ENCODE measurements at regions not wholly inside any gene's neighbourhood (a gene's known extent, or its start where the extent isn't known, plus 50 kb on each side); places are given as distances from the start of the nearest gene placed in this dataset.

DNA sequence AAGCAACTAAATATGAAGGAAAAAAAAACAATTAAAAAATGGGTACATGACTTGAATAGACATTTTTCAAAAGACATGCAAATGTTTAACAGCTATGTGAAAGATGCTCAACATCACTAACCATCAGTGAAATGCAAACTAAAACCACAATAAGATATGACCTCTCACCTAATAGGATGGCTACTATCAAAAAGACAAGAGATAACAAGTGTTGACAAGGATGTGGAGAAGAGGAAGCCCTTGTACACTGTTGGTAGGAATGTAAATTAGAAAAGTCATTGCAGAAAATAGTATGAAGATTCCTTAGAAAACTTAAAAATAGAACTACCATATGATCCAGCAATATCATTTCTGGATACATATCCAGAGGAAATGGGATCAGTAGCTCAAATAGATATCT, 324.7 kb upstream of the TLE4 start:
- Mint-ChIP-seq H3K27ac (no peak overlapping the region), H3K36me3 (ENCODE audit: low read depth) (no peaks in the 10 kb centered on the region), H3K4me1 (ENCODE audit: low read depth) (no peaks in the 10 kb centered on the region), H3K27me3 (ENCODE audit: low read depth) (no peaks in the 10 kb centered on the region), H3K9me3 (no peaks in the 10 kb centered on the region), H3K4me3 (ENCODE audit: low read depth) (no peak overlapping the region)
- intact Hi-C loops (cut with micrococcal nuclease), result no loop called here
- DNase-seq (ENCODE audit: low spot score), result no peak

- Mint-ChIP-seq H3K27ac (no peak overlapping the region), H3K4me1 (ENCODE audit: low read depth) (no peaks in the 10 kb centered on the region), H3K4me3 (ENCODE audit: low read depth) (no peak overlapping the region), H3K36me3 (ENCODE audit: low read depth) (no peaks in the 10 kb centered on the region), H3K9me3 (no peaks in the 10 kb centered on the region), H3K27me3 (ENCODE audit: low read depth) (no peaks in the 10 kb centered on the region)
- intact Hi-C loops (cut with micrococcal nuclease), result no loop called here
- DNase-seq (ENCODE audit: low spot score), result no peak
These were observed 321.0 kb upstream of the TLE4 start for GRCh38 chr9:79250806-79251205.

DNA sequence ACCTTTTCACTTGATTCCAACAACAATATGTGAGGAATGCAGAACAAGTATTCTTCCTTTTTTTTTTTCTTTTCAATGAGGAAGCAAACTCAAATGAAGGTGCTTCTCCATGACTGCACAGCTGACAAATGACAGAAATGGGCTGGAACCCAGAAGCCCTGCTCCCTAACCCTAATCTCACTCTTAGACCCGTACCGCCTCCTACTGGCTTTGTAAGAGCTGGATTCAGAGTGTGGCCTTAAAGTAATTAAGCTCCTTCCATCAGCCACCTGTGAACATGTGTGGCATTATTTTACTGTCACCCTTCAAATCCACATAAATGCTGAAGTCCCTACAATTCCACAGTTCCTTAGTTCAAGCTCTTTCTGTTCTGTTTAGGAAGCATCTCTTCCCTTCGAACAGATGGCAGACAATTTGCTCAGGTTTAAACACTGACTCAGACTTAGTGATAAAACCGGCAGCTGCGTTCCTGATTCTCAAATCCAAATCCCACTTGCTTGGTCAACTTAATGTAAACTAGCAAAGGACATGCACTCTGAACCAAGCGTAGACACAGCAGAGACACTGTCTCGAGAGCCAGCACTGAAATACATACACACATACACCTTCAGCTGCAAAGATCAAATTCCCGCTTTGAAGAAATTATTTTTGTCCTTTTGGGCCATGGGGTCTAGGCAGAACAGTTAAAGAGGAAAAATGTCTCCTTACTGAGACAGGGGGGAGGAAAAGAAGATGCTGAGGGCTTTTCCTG, 316.7 kb upstream of the TLE4 start:
- Mint-ChIP-seq H3K9me3 (no peaks in the 10 kb centered on the region), H3K4me1 (ENCODE audit: low read depth) (no peaks in the 10 kb centered on the region), H3K4me3 (ENCODE audit: low read depth) (no peak overlapping the region), H3K36me3 (ENCODE audit: low read depth) (no peaks in the 10 kb centered on the region), H3K27ac (no peak overlapping the region), H3K27me3 (ENCODE audit: low read depth) (no peaks in the 10 kb centered on the region)
- intact Hi-C loops (cut with micrococcal nuclease), result no loop called here
- no peak for DNase-seq (ENCODE audit: low spot score)

DNA sequence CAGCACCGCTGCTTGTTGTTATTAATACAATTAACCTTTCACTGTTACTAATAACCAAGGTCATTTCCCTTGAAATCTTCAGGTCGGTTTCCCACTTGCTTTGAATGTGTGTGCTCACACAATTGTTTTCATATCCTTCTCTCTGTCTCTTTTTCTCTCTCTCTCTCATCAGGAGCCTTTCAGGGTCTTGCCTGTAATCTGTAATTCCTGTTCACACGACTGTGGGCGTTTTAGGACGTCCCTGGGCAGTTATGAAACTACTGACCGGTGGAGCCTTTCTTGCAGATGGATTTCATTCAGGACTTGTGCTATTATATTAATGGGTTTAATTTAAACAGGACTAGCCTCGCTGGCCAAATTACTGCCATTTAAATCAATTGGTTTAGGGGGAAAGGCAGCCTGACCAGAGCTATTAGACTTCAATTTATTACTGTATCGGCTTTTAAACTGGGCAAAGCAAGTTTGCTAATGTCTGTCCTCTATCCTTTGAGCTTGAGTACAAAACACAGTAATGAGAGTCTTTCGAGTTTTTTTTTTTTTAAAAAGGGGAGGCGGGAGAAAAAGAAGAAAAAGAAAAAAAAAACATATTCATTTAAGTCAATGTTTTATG, 316.0 kb upstream of the TLE4 start:
- Mint-ChIP-seq H3K4me1 (ENCODE audit: low read depth) (no peaks in the 10 kb centered on the region), H3K9me3 (no peaks in the 10 kb centered on the region), H3K36me3 (ENCODE audit: low read depth) (no peaks in the 10 kb centered on the region), H3K27ac (no peak overlapping the region), H3K4me3 (ENCODE audit: low read depth) (no peak overlapping the region), H3K27me3 (ENCODE audit: low read depth) (no peaks in the 10 kb centered on the region)
- intact Hi-C loops (cut with micrococcal nuclease), result no loop called here
- no peak for DNase-seq (ENCODE audit: low spot score)

DNA sequence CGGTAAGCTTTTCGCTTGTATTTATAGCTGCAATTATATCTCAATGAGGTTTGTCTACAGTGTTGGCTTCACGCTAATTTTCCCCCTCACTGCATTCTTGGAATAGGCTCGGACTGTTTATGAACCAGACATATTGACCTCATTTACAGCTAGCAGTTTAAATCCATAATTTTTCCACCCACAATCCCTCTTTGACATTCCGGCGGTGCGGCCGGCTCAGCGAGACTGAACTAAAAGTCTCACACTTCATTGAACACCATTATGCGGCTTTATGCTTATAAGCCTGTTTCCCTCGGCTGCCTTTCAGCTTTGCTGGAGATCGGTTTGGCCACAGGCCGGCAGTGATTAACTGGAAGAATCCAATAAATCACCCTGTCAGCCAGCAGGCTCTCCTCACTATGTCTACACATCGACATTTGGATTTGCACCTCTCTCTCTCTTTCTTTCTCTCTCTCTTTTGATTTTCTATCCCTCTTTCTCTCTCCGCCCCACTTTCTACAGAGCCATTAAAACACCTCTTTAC, 315.0 kb upstream of the TLE4 start:
- Mint-ChIP-seq H3K36me3 (ENCODE audit: low read depth) (no peaks in the 10 kb centered on the region), H3K4me1 (ENCODE audit: low read depth) (no peaks in the 10 kb centered on the region), H3K9me3 (no peaks in the 10 kb centered on the region), H3K27me3 (ENCODE audit: low read depth) (no peaks in the 10 kb centered on the region), H3K27ac (no peak overlapping the region), H3K4me3 (ENCODE audit: low read depth) (no peak overlapping the region)
- intact Hi-C loops (cut with micrococcal nuclease), result no loop called here
- DNase-seq (ENCODE audit: low spot score), result no peak

DNA sequence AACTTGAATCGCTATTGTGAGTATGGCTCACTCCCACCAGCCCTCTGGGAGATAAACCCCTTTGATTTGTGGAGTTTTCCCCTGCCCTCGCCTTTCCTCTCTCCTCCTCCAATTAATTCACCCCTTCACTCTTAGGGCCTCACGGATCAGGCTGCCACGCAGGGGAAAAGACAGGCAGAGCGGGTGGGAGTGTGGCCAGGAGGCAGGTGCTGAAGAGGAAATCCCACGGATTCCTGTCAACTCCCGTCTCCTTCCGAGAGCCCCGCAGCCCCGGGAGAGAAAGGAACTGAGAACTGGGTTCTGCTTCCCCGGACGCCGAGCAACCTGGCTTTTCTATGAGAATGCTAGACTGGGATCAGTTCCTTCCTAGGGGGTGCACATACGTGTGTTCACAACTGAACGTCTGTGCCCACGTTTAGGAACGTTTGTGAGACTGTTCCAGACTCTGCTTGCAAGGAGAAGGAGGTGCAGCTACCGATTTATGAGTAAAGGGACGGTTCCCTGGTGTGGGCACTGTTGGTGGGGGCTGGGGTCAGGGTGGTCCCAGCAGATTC, 314.5 kb upstream of the TLE4 start:
- Mint-ChIP-seq H3K4me3 (ENCODE audit: low read depth) (no peak overlapping the region), H3K9me3 (no peaks in the 10 kb centered on the region), H3K27me3 (ENCODE audit: low read depth) (no peaks in the 10 kb centered on the region), H3K36me3 (ENCODE audit: low read depth) (no peaks in the 10 kb centered on the region), H3K4me1 (ENCODE audit: low read depth) (no peaks in the 10 kb centered on the region), H3K27ac (no peak overlapping the region)
- intact Hi-C loops (cut with micrococcal nuclease), result no loop called here
- DNase-seq (ENCODE audit: low spot score), result no peak

- no peak overlapping the region for H3K27ac Mint-ChIP-seq
These were observed 313.9 kb upstream of the TLE4 start for GRCh38 chr9:79257790-79258351.

GRCh38 chr9:79259858-79260257, 311.9 kb upstream of the TLE4 start:
- Mint-ChIP-seq H3K36me3 (ENCODE audit: low read depth) (no peaks in the 10 kb centered on the region), H3K27ac (no peak overlapping the region), H3K27me3 (ENCODE audit: low read depth) (no peaks in the 10 kb centered on the region), H3K4me1 (ENCODE audit: low read depth) (no peaks in the 10 kb centered on the region), H3K9me3 (no peaks in the 10 kb centered on the region), H3K4me3 (ENCODE audit: low read depth) (no peak overlapping the region)
- intact Hi-C loops (cut with micrococcal nuclease), result no loop called here
- no peak for DNase-seq (ENCODE audit: low spot score)

More at GRCh38 chr9:79257790-79258351, 313.9 kb upstream of the TLE4 start:
- intact Hi-C loops (cut with micrococcal nuclease), result no loop called here
- no peak for DNase-seq (ENCODE audit: low spot score)
- no peak overlapping the region for H3K4me3 Mint-ChIP-seq (ENCODE audit: low read depth)
- no peaks in the 10 kb centered on the region for H3K4me1 Mint-ChIP-seq (ENCODE audit: low read depth)
- no peaks in the 10 kb centered on the region for H3K9me3 Mint-ChIP-seq
- H3K27me3 Mint-ChIP-seq (ENCODE audit: low read depth), result no peaks in the 10 kb centered on the region
- H3K36me3 Mint-ChIP-seq (ENCODE audit: low read depth), result no peaks in the 10 kb centered on the region

- intact Hi-C loops (cut with micrococcal nuclease), result no loop called here
- no peak for DNase-seq (ENCODE audit: low spot score)
- H3K4me1 Mint-ChIP-seq (ENCODE audit: low read depth), result no peaks in the 10 kb centered on the region
- no peaks in the 10 kb centered on the region for H3K9me3 Mint-ChIP-seq
- H3K27ac Mint-ChIP-seq, result no peak overlapping the region
- H3K4me3 Mint-ChIP-seq (ENCODE audit: low read depth), result no peak overlapping the region
- H3K27me3 Mint-ChIP-seq (ENCODE audit: low read depth), result no peaks in the 10 kb centered on the region
- H3K36me3 Mint-ChIP-seq (ENCODE audit: low read depth), result no peaks in the 10 kb centered on the region
These were observed 308.1 kb upstream of the TLE4 start for GRCh38 chr9:79263628-79264027.

DNA sequence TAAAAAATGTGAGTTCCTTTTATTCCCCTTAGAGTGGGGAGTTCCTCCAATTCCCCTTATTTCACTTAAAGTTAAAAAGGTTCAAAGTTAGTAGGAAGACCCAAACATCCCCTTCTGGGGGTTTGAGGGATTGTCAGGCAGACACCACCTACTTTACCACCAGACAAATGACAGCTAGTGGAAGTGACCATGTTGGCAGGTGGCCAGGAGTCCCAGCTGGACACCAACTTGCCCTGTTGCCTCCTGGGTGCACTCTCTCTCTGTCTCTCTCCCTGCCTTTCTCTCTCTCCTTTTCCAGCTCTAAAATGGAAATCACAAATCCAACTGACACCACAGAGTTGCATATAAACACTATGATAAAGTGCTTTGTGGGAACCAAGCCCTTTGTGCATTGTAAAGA, 307.7 kb upstream of the TLE4 start:
- no peak overlapping the region for H3K4me3 Mint-ChIP-seq (ENCODE audit: low read depth)
- H3K27me3 Mint-ChIP-seq (ENCODE audit: low read depth), result no peaks in the 10 kb centered on the region
- intact Hi-C loops (cut with micrococcal nuclease), result no loop called here
- H3K27ac Mint-ChIP-seq, result no peak overlapping the region
- no peaks in the 10 kb centered on the region for H3K4me1 Mint-ChIP-seq (ENCODE audit: low read depth)
- H3K36me3 Mint-ChIP-seq (ENCODE audit: low read depth), result no peaks in the 10 kb centered on the region
- DNase-seq (ENCODE audit: low spot score), result no peak
- no peaks in the 10 kb centered on the region for H3K9me3 Mint-ChIP-seq

GRCh38 chr9:79264511-79265355, 307.0 kb upstream of the TLE4 start:
- Mint-ChIP-seq H3K4me3 (ENCODE audit: low read depth) (no peak overlapping the region), H3K36me3 (ENCODE audit: low read depth) (no peaks in the 10 kb centered on the region), H3K27ac (no peak overlapping the region), H3K4me1 (ENCODE audit: low read depth) (no peaks in the 10 kb centered on the region), H3K9me3 (no peaks in the 10 kb centered on the region), H3K27me3 (ENCODE audit: low read depth) (no peaks in the 10 kb centered on the region)
- intact Hi-C loops (cut with micrococcal nuclease), result no loop called here
- no peak for DNase-seq (ENCODE audit: low spot score)

DNA sequence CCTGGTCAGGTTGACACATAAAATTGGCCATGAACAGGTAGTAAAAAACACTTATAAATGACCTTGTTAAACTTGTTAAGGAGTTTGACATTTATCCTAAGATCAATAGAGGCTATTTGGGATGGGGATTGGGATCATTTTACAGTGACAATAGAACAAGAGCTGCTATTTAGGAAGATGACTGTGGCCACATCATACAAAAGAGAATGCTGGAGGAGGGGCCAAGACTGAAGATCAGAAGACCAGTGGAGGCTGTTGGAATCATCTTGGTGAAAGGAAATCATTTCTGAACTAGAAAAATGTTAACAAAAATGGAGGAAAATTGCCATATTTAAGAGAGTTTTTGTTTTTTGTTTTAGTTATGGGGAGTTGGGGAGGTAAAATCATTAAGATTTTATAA, 304.8 kb upstream of the TLE4 start:
- intact Hi-C loops (cut with micrococcal nuclease), result no loop called here
- H3K4me1 Mint-ChIP-seq (ENCODE audit: low read depth), result no peaks in the 10 kb centered on the region
- no peak overlapping the region for H3K4me3 Mint-ChIP-seq (ENCODE audit: low read depth)
- no peaks in the 10 kb centered on the region for H3K36me3 Mint-ChIP-seq (ENCODE audit: low read depth)
- no peaks in the 10 kb centered on the region for H3K9me3 Mint-ChIP-seq
- H3K27ac Mint-ChIP-seq, result no peak overlapping the region
- no peak for DNase-seq (ENCODE audit: low spot score)
- no peaks in the 10 kb centered on the region for H3K27me3 Mint-ChIP-seq (ENCODE audit: low read depth)
